Retina (tissue), 1 donor: ENCODE measurements at regions not wholly inside any gene's neighbourhood (a gene's known extent, or its start where the extent isn't known, plus 50 kb on each side); places are given as distances from the start of the nearest gene placed in this dataset.
"Not testable (repeated sequence)": the region's sequence is repeated elsewhere in the genome, so short reads cannot be mapped to it uniquely, and the experiment has no call there.

ENCODE experiments used
- DNase-seq: peaks from one replicate; pipeline ENCODE4 v3.0.0-alpha.2; 2016

DNA sequence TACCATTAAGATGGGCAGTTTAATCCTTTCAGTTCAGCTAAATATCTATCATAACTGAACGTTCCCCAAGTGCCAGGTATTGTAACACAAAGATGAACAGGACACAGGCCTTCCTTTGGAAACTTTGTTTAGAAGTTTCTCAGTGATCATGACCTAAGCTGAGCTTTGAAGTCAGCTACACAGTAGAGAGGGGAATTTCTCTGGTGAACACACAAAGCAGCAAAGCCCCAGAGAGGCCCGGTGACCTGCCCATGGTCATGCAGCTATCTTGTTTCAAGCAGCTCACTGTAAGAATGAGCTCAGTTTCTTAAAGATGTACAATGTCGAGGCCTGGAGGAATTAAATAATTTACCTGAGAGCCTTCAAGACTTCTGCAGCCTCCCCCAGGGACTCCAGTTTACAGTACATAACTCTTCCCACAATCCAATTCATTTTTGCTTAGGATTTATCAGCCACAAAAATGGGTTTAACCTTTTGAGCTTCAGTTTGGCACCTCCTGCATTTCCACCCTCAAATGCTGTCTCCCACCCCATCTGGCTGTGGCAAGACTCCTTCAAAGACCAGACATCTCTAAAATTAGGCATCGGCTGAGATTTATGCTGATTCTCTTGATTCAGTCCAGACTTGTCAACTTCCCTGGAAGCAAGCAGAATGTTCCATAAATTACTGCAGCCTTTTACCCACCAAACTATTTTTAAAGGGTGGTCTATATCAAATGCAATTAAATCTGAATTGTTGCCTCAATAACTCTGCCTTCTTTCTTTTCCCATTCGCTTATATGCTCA is 325.6 kb downstream of the TXNL1 start:
- DNase-seq: peak; percentile 23

DNA sequence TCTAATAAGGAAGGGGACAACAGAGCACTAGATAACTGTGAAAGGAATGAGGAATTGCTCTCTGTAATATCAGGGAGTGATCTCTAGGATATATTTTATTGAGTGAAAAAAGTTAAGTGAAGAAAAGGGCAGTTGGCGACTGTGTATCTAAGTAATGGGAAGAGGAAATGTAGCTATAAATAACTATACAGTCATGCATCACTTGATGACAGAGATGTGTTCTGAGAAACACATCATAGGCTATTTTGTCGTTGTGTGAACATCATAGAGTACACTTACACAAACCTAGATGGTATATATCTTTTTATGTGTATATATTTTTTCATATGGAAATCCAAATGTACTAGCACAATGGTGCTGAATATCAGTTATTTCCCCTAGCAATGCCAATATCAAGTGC is 329.3 kb downstream of the TXNL1 start:
- no peak for DNase-seq

DNA sequence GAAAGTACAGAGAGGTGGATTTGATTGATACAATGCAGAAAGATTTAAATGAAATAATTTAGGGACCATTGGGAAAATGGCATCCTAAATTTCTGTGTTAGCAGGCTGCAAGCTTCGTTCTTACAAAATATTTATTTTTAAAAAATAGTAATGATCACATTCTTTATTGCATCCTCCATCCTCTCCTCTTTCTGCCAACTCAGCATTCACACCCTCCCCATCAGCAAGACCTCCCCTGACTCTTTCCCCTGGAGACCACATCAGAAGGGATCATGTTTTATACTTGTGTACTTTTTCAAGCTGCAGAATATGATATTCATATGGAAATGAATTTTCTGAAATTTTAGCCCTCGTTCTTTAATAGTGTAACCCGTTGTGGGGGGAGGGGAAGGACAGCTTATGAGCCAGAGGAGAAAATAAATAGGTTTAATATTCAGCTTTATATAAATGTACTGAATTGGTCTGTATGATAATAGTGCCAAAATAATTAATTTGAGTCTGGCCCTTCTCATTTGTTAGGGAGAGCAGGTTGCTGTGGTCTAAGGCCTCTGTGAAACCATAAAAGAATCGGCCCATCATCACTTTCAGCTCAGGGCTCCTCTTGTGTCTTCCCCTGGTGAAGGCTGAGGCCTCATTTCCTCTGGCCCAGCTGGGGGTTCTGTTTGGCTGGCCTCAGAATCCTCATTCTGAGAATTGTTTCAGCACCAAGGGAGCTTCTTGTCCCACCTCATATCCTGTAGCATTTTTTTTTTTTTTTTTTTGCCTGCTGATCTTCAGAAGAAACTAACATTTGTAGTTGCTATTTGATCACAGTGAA is 330.8 kb downstream of the TXNL1 start:
- no peak for DNase-seq

DNA sequence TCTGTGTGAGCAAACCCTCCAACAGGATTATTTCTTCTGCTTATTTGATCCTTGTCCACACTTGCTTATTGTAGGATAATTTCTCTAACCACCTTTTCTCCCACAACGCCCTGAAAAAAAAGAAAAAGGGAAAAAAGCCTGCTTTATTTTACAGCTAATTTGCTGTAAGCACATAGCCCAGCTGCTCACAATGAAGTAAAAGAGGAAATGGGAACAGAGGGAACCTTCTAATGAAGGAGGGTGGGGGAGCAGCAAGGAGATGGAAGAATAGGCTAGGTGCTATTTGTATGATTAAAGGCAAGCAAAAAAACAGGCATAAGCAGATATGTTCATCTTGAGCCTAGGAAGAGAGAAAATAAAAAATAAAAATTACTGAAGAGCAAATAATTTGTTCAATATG is 331.6 kb downstream of the TXNL1 start:
- no peak for DNase-seq

DNA sequence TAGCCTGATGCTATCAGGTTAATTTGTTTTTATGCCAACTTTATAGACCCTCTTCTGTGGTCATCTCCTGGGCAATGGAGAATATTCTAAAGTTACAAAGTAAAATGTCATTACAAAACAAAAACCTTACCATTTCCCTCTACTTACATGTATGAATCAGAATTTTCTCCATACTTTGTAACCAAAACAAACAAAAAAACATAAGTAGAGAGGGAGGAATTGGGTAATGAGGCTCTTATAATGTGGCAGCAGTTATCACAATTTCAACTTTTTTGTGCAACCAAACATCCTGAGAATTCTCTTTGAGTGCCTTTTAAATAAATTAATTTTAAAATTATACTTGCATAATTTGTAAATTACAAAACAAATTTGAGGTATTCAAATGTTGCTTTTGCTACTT is 332.8 kb downstream of the TXNL1 start:
- DNase-seq: no peak

DNA sequence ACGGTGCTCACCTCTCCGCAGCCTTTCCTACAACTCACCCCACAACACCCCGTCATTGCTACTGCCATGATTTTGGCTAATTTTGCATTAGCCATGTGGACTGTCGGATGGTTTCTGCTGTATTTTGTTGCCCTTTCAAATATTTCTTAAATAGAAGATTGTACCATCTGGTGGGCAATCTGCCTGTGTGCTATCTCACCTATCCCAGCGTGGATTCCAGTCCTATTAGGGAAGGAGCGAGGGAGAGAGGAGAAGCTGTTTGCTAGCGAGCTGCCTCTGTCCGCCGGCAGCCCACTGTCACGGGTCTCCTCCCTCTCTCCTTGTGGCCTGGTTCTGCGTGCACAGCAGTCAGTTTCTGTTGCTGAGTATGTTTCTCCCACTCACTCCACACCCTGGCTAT is 336.2 kb downstream of the TXNL1 start:
- no peak for DNase-seq

DNA sequence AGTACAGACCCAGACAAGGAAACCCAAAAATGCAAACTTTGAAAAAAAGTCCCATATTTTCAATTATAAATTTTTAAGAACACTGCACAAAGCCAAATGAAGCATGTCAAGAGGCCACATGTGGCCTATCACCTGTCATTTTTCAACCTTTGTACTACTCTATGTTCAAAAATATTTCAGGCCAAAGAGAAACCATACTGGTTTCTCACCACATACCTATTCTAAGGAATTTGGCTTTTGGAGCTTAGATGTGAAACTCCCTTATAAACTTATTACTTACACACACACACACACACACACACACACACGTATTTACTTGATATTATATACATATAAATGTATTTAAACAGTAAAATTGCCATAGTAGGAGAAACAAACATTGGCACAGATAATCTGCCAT is 338.7 kb downstream of the TXNL1 start:
- no peak for DNase-seq

DNA sequence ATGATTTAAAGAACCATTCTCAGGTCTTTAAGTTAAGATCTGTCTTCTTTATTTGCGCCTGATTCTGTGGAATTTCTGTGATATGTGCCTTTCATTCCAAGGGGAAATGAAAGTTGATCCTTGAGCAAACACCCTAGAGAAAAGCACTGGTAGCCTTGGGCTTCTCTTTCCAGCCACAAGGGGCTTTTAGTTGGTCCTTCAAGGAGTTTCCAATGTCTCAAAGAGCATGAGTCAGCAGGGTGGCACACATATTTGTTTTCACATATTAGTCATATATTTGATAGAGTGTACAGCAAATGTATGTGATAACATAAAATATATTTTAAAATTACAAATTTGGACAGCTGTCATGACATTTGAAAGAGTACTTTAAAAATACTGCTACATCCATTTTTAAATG is 339.5 kb downstream of the TXNL1 start:
- no peak for DNase-seq

DNA sequence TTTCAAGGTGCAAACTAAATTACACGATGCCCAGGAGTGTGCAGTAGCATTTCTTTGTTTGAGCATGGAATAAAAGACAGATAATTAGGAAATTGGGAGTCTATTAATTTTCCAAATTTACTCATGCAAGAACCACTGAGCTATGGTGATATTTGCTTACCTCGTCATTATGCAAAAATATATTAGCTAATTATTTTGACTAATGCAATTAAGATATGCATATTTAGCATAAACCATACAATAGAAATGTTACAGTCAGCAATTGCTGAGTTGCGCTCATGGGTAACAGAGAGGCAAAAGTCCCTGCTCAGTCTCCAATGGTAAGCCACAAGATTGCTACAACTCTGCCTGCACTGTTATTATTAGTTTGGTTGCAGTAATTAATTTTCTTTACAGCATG is 342.0 kb downstream of the TXNL1 start:
- no peak for DNase-seq

DNA sequence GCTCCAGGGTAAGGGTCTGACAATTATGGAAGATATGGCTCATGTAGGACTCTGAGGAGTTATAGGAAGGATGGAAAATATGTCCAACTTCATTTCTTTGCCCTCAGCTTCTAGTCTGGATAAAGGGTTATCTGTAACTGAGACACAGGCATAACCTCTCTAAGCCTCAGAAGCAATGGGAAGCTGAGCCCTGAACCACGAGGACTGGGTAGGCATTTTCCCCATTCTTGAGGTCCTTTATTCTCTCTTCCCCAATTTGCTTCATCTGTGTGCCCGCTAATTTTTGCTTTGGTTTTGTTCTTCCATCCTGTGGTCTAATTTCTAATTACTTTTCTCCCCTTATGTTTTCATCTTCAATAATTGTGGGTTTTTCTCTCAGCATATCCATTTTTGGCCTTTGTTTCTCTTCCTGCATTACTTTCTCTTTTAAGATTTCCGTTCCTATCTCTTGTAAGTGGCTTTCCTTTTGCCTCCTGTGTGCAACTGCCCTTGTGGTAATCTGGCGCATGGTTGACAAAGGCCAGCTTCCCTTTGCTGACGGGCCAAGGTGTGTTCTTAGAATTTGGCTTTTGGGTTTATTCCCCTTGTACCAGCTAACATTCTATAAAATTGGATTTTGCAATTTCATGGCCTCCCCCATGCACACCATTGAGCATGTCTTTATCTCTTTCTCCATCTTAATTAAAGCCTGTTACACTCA is 343.8 kb downstream of the TXNL1 start:
- DNase-seq: no peak

DNA sequence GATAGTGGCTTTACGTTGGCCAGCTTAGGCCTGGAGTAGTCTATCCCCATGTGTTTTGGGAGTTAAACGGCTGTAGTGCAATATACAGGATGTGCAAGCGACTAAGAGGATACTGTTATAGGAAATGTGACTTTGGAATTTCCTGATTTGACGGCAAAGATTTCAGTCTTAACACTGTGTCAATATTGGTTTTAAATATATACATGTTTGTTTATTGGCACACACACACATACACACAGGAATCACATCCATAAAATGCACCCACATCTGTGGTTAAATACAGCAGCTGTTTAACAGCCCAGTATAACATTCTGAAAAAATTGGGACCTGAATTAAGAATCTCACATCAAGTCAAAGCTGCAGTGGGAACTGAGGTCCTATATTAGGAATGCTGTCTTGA is 347.1 kb downstream of the TXNL1 start:
- no peak for DNase-seq

DNA sequence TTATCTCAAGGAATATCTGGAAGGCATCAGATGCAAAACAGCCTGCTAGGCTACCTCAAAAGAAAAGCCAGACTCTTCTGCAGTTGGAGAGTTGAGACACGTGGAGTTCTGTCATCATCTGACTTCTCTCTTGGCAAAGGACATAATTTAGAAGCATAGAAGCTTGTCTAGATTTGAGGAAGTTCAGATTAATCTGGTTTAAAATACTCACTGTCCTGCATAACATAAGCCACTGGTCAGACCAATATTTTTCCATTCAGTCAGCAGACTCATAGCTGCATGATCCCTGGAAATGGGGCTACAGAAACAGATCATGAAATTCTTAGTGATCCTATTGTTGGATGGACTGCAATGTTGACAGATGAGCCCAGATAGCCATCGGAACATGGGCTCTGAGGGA is 349.0 kb downstream of the TXNL1 start:
- DNase-seq: no peak

DNA sequence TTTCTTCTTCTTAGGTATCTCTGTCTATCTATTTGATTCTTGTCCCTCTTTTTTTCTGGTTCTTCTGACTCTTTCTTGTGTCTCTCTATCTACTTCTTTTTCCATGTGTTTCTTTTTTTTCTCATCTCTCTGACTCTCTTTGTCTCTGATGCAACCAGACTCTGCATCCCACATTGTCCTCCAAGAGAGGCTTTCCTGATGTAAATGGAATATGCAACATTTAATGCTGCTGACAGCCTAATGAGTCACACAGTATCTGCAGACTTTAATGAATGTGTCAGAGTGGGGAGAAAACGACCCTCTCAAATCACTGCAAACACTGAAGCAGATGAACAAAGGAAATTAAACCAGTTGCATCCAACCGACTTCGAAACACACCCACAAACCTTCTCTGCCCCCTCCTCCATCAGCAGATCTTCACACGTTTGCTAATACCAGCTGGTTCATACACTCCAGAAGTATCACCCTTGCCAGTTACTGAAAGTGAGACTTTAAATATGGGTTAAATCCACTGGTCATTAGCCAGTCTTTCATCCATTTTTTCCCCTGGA is 351.5 kb downstream of the TXNL1 start:
- DNase-seq: no peak

DNA sequence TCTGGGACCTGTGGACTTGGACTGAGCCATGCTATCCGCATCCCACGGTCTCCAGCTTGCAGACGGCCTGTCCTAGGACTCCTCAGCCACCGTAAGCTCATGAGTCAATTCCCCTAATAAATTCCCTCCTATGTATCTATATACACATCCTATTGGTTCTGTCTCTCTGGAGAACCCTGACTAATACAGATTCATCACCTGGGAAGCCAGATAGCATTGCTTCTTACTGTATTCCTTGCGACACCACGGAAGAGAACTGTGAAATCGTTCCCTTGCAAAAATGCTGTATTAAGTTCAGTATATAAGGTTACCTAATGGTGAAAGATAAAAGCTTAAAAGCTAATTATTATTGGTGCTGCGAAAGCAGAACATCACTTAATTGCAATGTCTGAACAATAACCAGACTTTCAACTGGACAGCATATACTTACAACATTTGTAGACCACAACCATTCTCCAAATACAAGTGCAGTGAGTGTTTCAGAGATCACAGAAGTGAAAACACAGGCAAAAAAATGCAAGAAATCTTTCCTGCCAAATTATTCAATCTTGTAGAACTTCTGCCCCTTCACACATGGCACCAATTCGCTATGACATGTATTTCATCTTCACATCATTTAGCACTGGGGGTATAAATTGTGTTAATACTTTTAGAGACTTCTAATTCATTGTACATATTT is 352.9 kb downstream of the TXNL1 start:
- DNase-seq: no peak

DNA sequence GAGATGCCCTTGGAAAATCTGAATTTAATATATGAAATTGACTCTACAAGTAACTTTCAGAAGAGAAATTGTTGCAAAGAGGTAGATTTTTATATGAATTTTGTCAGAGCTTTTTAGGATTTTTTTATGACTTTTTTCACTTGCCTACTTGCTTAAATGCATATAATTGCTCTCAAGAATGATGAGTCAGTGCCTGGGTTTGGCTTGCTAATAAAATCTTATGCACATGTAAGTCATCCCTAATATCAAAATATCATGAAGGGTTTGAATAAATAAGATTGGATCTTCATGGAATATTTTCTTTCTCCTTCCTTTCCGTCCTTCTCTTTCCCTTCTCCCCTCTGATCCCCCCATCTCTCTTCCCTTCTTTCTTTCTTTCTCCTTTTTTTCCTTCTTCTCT is 354.1 kb downstream of the TXNL1 start:
- no peak for DNase-seq

DNA sequence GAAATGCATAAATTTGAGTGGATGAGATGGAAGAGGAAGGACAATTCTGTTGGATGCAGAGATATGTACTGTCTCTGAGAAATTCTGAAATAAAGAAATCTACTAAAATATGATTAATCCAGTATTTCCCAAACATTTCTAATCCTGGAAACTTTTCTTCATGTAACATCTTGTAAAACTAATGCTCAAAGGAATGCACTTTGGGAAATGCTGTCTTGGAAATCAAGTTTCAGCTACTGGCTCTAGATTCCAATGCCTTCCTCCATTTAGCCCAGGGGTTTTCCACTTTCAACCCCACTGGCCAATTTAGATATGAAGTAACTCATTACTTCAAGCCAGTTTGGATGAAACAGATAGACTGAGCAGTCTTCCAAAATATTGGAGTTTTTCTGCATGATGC is 355.1 kb downstream of the TXNL1 start:
- no peak for DNase-seq

DNA sequence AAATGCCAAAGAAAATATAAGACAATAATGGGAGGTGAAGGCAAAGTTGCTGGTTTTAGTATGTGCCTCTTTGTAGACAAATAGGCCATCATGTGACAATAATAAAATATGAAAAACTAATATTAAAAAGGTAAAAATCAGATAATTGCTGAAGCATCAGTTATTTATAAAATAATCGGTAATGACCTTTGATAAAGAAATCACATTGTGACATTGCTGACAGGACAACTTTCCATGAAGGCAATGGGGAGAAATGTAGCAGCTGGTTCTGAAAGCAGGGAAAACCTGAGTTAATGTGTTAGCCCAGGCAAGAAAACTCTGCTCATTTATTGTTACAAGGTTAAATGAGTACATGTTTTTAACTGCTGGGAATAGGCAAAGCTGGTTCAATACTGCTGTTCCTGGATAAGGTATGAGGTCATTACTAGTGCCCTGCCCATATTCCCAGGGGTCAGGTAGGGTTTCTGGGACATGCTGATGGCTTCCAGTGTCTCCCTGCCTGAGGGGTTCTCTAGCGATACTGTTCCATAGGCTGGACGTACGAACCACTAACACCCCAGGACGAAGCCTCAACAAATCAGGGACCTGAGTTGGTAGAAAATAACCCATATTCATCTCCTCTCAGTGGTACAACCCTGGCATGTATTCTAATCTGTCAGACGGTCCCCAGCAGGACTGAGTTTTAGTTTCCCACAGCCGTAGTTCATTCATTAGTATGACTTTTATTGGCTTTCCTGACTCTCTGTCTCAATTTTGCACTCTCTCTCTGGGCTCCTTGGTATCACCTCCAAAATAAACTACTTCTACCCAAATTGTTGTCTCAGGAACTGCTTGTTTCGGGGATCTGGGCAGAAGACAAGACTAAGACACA is 355.9 kb downstream of the TXNL1 start:
- no peak for DNase-seq

DNA sequence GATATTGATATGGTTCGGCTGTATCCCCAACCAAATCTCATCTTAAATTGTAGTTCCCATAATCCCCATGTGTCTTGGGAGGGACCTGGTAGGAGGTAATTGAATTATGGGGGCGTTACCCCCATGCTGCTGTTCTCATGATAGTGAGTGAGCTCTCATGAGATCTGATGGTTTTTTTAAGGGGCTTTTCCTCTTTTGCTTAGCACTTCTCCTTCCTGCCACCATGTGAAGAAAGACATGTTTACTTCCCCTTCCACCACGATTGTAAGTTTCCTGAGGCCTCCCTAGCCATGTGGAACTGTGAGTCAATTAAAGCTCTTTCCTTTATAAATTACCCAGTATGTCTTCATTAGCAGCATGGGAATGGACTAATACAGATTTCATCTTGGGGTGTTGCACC is 358.6 kb downstream of the TXNL1 start:
- DNase-seq: not testable (repeated sequence)

DNA sequence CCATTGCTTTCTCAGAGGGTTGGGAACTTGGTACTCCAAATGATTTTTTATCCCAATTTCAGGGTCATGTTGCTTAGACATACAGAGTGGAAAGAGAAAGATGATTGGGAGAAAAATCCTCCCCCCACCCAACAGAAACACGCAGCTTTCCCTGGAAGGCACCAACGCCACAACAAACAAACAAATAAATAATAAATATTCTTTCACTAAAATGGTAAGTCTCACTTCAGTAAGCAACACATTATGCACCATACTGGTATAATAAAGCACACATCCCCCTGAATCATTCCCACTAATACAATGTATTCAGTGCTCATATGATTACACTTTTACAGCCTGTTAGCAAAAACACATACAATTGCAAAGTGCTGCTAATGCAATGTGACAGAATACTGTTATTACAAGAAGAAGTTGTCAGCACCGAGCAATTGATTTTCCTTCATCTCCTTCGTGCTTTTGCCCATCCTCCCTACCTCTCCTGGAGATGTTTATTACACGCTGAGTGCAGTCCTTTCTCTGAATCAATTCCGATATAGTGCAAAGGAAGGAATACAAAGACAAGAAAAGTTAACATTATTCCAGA is 359.9 kb downstream of the TXNL1 start:
- peak; percentile 54 for DNase-seq

DNA sequence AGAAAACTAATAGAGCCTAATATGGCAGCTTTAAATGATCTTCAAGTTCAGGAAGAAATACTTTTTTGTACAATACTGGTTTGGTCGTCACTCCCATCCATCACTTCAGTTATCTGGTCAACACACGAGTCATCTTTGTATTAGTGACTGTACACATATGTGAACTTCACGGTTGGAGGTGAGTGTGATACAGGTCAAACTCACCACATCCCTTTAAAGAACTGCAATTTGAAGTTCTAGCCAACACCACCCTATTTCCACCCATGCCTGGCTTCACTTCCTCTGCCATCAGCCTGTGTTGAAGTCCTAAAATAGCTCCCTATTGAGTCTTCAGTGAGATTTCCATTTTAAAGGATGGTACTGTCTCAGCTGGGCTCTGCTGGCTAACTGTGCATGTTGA is 361.9 kb downstream of the TXNL1 start:
- no peak for DNase-seq

DNA sequence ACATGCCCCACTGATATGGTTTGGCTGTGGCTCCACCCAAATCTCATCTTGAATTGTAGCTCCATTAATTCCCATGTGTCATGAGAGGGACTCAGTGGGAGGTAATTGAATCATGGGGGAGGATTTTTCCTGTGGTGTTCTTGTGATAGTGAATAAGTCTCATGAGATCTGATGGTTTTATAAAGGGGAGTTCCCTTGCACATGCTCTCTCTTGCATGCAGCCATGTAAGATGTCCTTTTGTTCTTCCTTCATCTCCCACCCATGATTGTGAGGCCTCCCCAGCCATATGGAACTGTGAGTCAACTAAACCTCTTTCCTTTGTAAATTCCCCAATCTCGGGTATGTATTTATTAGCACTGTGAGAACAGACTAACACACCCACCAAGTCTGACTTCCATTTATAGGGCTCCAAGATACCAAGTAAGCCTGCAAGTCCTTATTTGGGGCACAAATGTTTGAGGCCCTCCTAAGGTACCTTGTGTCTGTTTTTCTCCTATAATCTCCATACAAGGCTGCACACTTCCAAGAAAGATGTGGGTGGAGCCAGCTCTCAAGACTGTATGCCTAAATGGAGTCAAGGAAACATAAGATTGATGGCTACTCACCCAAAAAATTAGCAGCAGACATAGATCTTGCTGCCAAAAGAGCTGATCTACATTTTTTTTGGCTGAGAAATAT is 364.7 kb downstream of the TXNL1 start:
- no peak for DNase-seq
